ENCODE measurements at regions not wholly inside any gene's neighbourhood (a gene's known extent, or its start where the extent isn't known, plus 50 kb on each side); places are given as distances from the start of the nearest gene placed in this dataset.

- Histone ChIP-seq H3K79me2 (ENCODE audit: insufficient read depth, low read length) (no peaks in the 10 kb centered on the region), H3K9me3 (ENCODE audit: low read length) (no peaks in the 10 kb centered on the region), H3K4me2 (ENCODE audit: low read length) (no peak overlapping the region), H3K4me3 (ENCODE audit: low read depth, low read length, poor library complexity, severe bottlenecking) (no peak overlapping the region), H3K27ac (ENCODE audit: low read depth, low read length, poor library complexity, severe bottlenecking) (no peak overlapping the region), H4K20me1 (ENCODE audit: insufficient read depth, low read length) (no peaks in the 10 kb centered on the region), H2AFZ (ENCODE audit: low read length) (no peak overlapping the region), H3K4me1 (ENCODE audit: insufficient read depth, low read length, severe bottlenecking) (no peaks in the 10 kb centered on the region), H3K9me2 (ENCODE audit: low read depth, low read length) (no peaks in the 10 kb centered on the region), H3K27me3 (ENCODE audit: insufficient read depth, low read length) (no peaks in the 10 kb centered on the region), H3K36me3 (ENCODE audit: insufficient read depth, low read length) (no peaks in the 10 kb centered on the region; the same call in 1 of the 2 replicates), H3F3A (ENCODE audit: insufficient read depth, low read length) (no peaks in the 10 kb centered on the region), H3K9ac (ENCODE audit: low read length) (no peak overlapping the region)
- no peak for TF ChIP-seq CTCF (IDR thresholded peaks at IDR 0.05; ENCODE audit: low read length)
- no peak for TF ChIP-seq EZH2 (IDR thresholded peaks at IDR 0.05; ENCODE audit: borderline replicate concordance, low read length)
Measured at GRCh38 chr6:166830185-166830890, 126.0 kb downstream of the RNASET2 start.

DNA sequence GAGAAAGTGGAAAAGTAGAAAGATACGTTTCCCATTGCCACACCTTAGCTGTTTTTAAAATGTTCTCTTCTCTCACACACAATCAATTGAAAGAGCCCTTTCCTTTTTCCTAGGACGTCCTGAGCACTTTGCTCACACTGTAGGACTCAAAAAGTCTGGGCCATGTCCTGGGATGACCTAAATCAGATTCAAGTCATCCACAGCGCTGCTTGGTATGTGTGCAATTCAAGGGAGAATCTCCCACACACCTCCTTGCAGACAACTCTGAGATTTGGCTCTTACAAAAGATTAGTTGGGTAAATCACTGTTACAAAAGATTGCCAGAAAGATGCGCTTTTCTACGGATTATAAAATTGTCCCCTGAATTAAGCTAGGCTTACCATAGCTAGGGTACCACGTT, 130.1 kb downstream of the RNASET2 start:
- H3K4me3 ChIP-seq (ENCODE audit: low read depth, low read length, poor library complexity, severe bottlenecking): no peak overlapping the region
- no peaks in the 10 kb centered on the region for H3K27me3 ChIP-seq (ENCODE audit: insufficient read depth, low read length)
- no peak overlapping the region for H3K27ac ChIP-seq (ENCODE audit: low read depth, low read length, poor library complexity, severe bottlenecking)
- H3K4me2 ChIP-seq (ENCODE audit: low read length): no peak overlapping the region
- H4K20me1 ChIP-seq (ENCODE audit: insufficient read depth, low read length): no peaks in the 10 kb centered on the region
- H3K4me1 ChIP-seq (ENCODE audit: insufficient read depth, low read length, severe bottlenecking): no peaks in the 10 kb centered on the region
- TF ChIP-seq EZH2 (IDR thresholded peaks at IDR 0.05; ENCODE audit: borderline replicate concordance, low read length): no peak
- TF ChIP-seq CTCF (IDR thresholded peaks at IDR 0.05; ENCODE audit: low read length): no peak
- no peaks in the 10 kb centered on the region for H3K9me2 ChIP-seq (ENCODE audit: low read depth, low read length)
- H2AFZ ChIP-seq (ENCODE audit: low read length): no peak overlapping the region
- H3K36me3 ChIP-seq (ENCODE audit: insufficient read depth, low read length): no peaks in the 10 kb centered on the region
- H3K79me2 ChIP-seq (ENCODE audit: insufficient read depth, low read length): no peaks in the 10 kb centered on the region
- no peaks in the 10 kb centered on the region for H3F3A ChIP-seq (ENCODE audit: insufficient read depth, low read length)
- H3K9me3 ChIP-seq (ENCODE audit: low read length): no peaks in the 10 kb centered on the region
- H3K9ac ChIP-seq (ENCODE audit: low read length): no peak overlapping the region

DNA sequence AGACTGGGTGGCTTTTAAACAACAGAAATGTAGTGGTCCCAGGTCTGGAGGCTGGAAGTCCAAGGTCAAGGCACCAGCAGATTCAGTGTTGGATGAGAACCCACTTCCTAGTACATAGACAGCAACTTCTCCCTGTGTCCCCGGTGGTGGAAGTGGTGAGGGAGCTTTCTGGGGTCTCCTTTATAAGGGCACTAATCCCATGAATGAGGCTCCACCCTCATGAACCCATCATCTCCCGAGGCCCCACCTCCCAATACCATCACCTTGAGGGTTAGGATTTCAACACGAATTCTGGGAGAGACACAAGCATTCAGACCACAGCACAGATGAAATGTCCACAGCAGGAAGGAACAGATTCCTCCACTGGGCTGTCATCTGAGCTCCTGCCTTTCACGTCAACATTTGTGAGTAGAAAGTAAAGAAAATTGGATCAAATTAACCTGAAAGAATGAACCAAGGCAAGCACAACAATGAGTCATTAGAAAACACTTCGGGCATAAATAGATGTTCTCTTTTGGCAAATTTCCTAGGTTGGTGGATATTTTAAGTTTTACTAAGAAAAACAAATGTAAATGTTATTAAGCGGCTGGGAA, 130.7 kb downstream of the RNASET2 start:
- H3K4me1 ChIP-seq (ENCODE audit: insufficient read depth, low read length, severe bottlenecking): no peaks in the 10 kb centered on the region
- no peak for TF ChIP-seq CTCF (IDR thresholded peaks at IDR 0.05; ENCODE audit: low read length)
- TF ChIP-seq EZH2 (IDR thresholded peaks at IDR 0.05; ENCODE audit: borderline replicate concordance, low read length): no peak
- no peaks in the 10 kb centered on the region for H3K9me3 ChIP-seq (ENCODE audit: low read length)
- H3K27ac ChIP-seq (ENCODE audit: low read depth, low read length, poor library complexity, severe bottlenecking): no peak overlapping the region
- H3K9me2 ChIP-seq (ENCODE audit: low read depth, low read length): no peaks in the 10 kb centered on the region
- no peak overlapping the region for H3K4me3 ChIP-seq (ENCODE audit: low read depth, low read length, poor library complexity, severe bottlenecking)
- H4K20me1 ChIP-seq (ENCODE audit: insufficient read depth, low read length): no peaks in the 10 kb centered on the region
- no peak overlapping the region for H3K9ac ChIP-seq (ENCODE audit: low read length)
- H3K27me3 ChIP-seq (ENCODE audit: insufficient read depth, low read length): no peaks in the 10 kb centered on the region
- H2AFZ ChIP-seq (ENCODE audit: low read length): no peak overlapping the region
- no peak overlapping the region for H3K4me2 ChIP-seq (ENCODE audit: low read length)
- no peaks in the 10 kb centered on the region for H3K36me3 ChIP-seq (ENCODE audit: insufficient read depth, low read length)
- no peaks in the 10 kb centered on the region for H3K79me2 ChIP-seq (ENCODE audit: insufficient read depth, low read length)
- H3F3A ChIP-seq (ENCODE audit: insufficient read depth, low read length): no peaks in the 10 kb centered on the region

All from OCI-LY1 (cell line).